Caco-2 (cell line): ENCODE measurements at regions not wholly inside any gene's neighbourhood (a gene's known extent, or its start where the extent isn't known, plus 50 kb on each side); places are given as distances from the start of the nearest gene placed in this dataset.
"Not testable (repeated sequence)": the region's sequence is repeated elsewhere in the genome, so short reads cannot be mapped to it uniquely, and the experiment has no call there.

ENCODE experiments used
- BruUV-seq: library from RNA; stranded (reverse); fragments of 400-500 nt; replicated peaks from 2 replicates; lab custom pipeline; 2021; lab: Mats Ljungman, UMichigan
- CTCF ChIA-PET: fragments of 300-600 bp; sonication (Branson Sonifier 250); formaldehyde crosslinking; loops from one replicate; lab custom pipeline; 2022; ENCODE audit warnings: antibody characterized with exemption; lab: Charles Lee
- POLR2A ChIA-PET: fragments of 300-600 bp; sonication (Branson Sonifier 250); formaldehyde crosslinking; loops from one replicate; lab custom pipeline; 2022; ENCODE audit warnings: antibody characterized with exemption; lab: Charles Lee
- DNase-seq, 2 experiments: peaks; one replicate each; pipeline versions ENCODE4 v3.0.0 to v3.0.0-alpha.2; 2020 to 2022
- H3K27me3 ChIP-seq: replicated peaks from 2 replicates; pipeline ENCODE4 v1.6.0; 2011; ENCODE audit warnings: low read length; ENCODE audit not compliant: control insufficient read depth, insufficient read depth
- H3K36me3 ChIP-seq: 2 replicates; pipeline ENCODE4 v1.5.1; 2011; ENCODE audit warnings: low read length; ENCODE audit not compliant: control insufficient read depth, insufficient read depth
- H3K4me1 ChIP-seq: fragments of 250-450 bp; sonication (Bioruptor Pico); 2 replicates; pipeline ENCODE4 v1.5.1; 2020; ENCODE audit warnings: mild to moderate bottlenecking
- H3K4me3 ChIP-seq: 2 replicates; pipeline ENCODE4 v1.5.1; 2011; ENCODE audit warnings: low read depth, mild to moderate bottlenecking, control low read depth, low read length
- H3K9me3 ChIP-seq: fragments of 250-450 bp; sonication (Bioruptor Pico); 2 replicates; pipeline ENCODE4 v1.5.1; 2020; ENCODE audit warnings: mild to moderate bottlenecking, moderate library complexity
- H3K27ac Mint-ChIP-seq: one replicate; pipeline ENCODE4 v1.8.0; 2022; ENCODE audit warnings: mixed read lengths; ENCODE audit not compliant: unreplicated experiment
- H3K27me3 Mint-ChIP-seq: one replicate; pipeline ENCODE4 v1.8.0; 2022; ENCODE audit warnings: mixed read lengths; ENCODE audit not compliant: insufficient read depth, unreplicated experiment
- H3K36me3 Mint-ChIP-seq: one replicate; pipeline ENCODE4 v1.8.0; 2022; ENCODE audit warnings: mild to moderate bottlenecking, mixed read lengths; ENCODE audit not compliant: insufficient read depth, unreplicated experiment
- H3K4me1 Mint-ChIP-seq: one replicate; pipeline ENCODE4 v1.8.0; 2022; ENCODE audit warnings: low read depth, mixed read lengths; ENCODE audit not compliant: unreplicated experiment
- H3K4me3 Mint-ChIP-seq: one replicate; pipeline ENCODE4 v1.8.0; 2022; ENCODE audit warnings: mild to moderate bottlenecking, moderate library complexity, mixed read lengths; ENCODE audit not compliant: unreplicated experiment
- H3K9me3 Mint-ChIP-seq: one replicate; pipeline ENCODE4 v1.8.0; 2022; ENCODE audit warnings: mixed read lengths; ENCODE audit not compliant: unreplicated experiment
- CTCF ChIP-seq, 2 experiments: fragments of 200-600 bp in 1 of 2; IDR thresholded peaks; 1 replicate in 1 of 2; 2 replicates in 1 of 2; pipeline versions ENCODE4 v1.5.1 to v1.8.0; 2011 to 2022; ENCODE audit warnings: antibody characterized with exemption in 1 of 2, control low read depth in 1 of 2, inconsistent platforms in 1 of 2, low read depth in 1 of 2, low read length in 1 of 2, mild to moderate bottlenecking in 1 of 2, moderate library complexity in 1 of 2; ENCODE audit not compliant: insufficient read depth in 1 of 2, severe bottlenecking in 1 of 2, unreplicated experiment in 1 of 2
- intact Hi-C: fragments of 100-400 bp; cut with micrococcal nuclease; formaldehyde crosslinking; loops from one replicate; pipeline ENCODE4 v1.10.0; 2022; ENCODE audit not compliant: unreplicated experiment

GRCh38 chr13:70222926-70223325 is 114.7 kb upstream of the KLHL1 start:
- Histone ChIP-seq H3K36me3 (no peaks in the 10 kb centered on the region), H3K27me3 (no peaks in the 10 kb centered on the region), H3K4me1 (no peaks in the 10 kb centered on the region), H3K9me3 (no peaks in the 10 kb centered on the region), H3K4me3 (no peak overlapping the region)
- ChIA-PET CTCF (no interaction called here), POLR2A (no interaction called here)
- H3K4me3 Mint-ChIP-seq, result no peak overlapping the region
- no TSS peak for BruUV-seq
- no peaks in the 10 kb centered on the region for H3K4me1 Mint-ChIP-seq
- H3K36me3 Mint-ChIP-seq, result no peaks in the 10 kb centered on the region
- H3K27ac Mint-ChIP-seq, result no peak overlapping the region
- no peaks in the 10 kb centered on the region for H3K9me3 Mint-ChIP-seq
- intact Hi-C loops, result no loop called here
- no peak for DNase-seq
- TF ChIP-seq CTCF (IDR thresholded peaks at IDR 0.05; ENCODE audit: insufficient read depth in 1 of 2, low read depth in 1 of 2, low read length in 1 of 2, severe bottlenecking in 1 of 2, unreplicated experiment in 1 of 2), result no peak
- no peaks in the 10 kb centered on the region for H3K27me3 Mint-ChIP-seq

- H3K36me3 ChIP-seq, result no peaks in the 10 kb centered on the region
- ChIA-PET CTCF (no interaction called here), POLR2A (no interaction called here)
- no TSS peak for BruUV-seq
- no peaks in the 10 kb centered on the region for H3K9me3 ChIP-seq
- H3K4me1 ChIP-seq, result 0 out of 2 replicates have a peak, but pooled peaks cover 4% of the 10 kb centered on the region
- intact Hi-C loops, result no loop called here
- Mint-ChIP-seq H3K4me1 (no peaks in the 10 kb centered on the region), H3K27me3 (no peaks in the 10 kb centered on the region), H3K27ac (no peak overlapping the region), H3K4me3 (no peak overlapping the region), H3K9me3 (no peaks in the 10 kb centered on the region), H3K36me3 (no peaks in the 10 kb centered on the region)
- H3K4me3 ChIP-seq, result no peak overlapping the region
- TF ChIP-seq CTCF (IDR thresholded peaks at IDR 0.05; ENCODE audit: insufficient read depth in 1 of 2, low read depth in 1 of 2, low read length in 1 of 2, severe bottlenecking in 1 of 2, unreplicated experiment in 1 of 2), result no peak
- no peaks in the 10 kb centered on the region for H3K27me3 ChIP-seq
- DNase-seq, result no peak
These were observed 110.4 kb upstream of the KLHL1 start for GRCh38 chr13:70218618-70219017.

GRCh38 chr13:70208968-70209367 is 100.7 kb upstream of the KLHL1 start:
- H3K36me3 ChIP-seq, POLR2A ChIA-PET, H3K4me3 ChIP-seq, H3K27me3 Mint-ChIP-seq, CTCF ChIA-PET, H3K27me3 ChIP-seq, H3K36me3 Mint-ChIP-seq, BruUV-seq, DNase-seq, H3K27ac Mint-ChIP-seq, H3K4me1 Mint-ChIP-seq, H3K4me3 Mint-ChIP-seq, intact Hi-C loops, H3K4me1 ChIP-seq: not testable (repeated sequence)
- peaks cover 10% of the 10 kb centered on the region for H3K9me3 ChIP-seq
- peaks cover 26% of the 10 kb centered on the region for H3K9me3 Mint-ChIP-seq

- no peak overlapping the region for H3K4me3 Mint-ChIP-seq
- Histone ChIP-seq H3K4me3 (no peak overlapping the region), H3K9me3 (peaks cover 10% of the 10 kb centered on the region), H3K27me3 (no peaks in the 10 kb centered on the region), H3K36me3 (no peaks in the 10 kb centered on the region), H3K4me1 (no peaks in the 10 kb centered on the region)
- no peak overlapping the region for H3K27ac Mint-ChIP-seq
- H3K4me1 Mint-ChIP-seq, result no peaks in the 10 kb centered on the region
- intact Hi-C loops, result no loop called here
- DNase-seq, result no peak
- ChIA-PET POLR2A (no interaction called here), CTCF (no interaction called here)
- BruUV-seq, result no TSS peak
- H3K27me3 Mint-ChIP-seq, result no peaks in the 10 kb centered on the region
- H3K9me3 Mint-ChIP-seq, result peaks cover 29% of the 10 kb centered on the region
- H3K36me3 Mint-ChIP-seq, result no peaks in the 10 kb centered on the region
- TF ChIP-seq CTCF (IDR thresholded peaks at IDR 0.05; ENCODE audit: insufficient read depth in 1 of 2, low read depth in 1 of 2, low read length in 1 of 2, severe bottlenecking in 1 of 2, unreplicated experiment in 1 of 2), result no peak
These were observed 98.4 kb upstream of the KLHL1 start for GRCh38 chr13:70206671-70207070.
